K562 (cell line): ENCODE measurements at regions not wholly inside any gene's neighbourhood (a gene's known extent, or its start where the extent isn't known, plus 50 kb on each side); places are given as distances from the start of the nearest gene placed in this dataset.

Experiments
- GATA2 ChIP-seq: sonication (generic); formaldehyde crosslinking; IDR thresholded peaks from 2 replicates; pipeline ENCODE4 v1.4.0; 2020; ENCODE audit warnings: mild to moderate bottlenecking, missing genetic modification reagents
- HNRNPH1 ChIP-seq: fragments of 200-400 bp; formaldehyde crosslinking; optimal IDR thresholded peaks from 2 replicates; pipeline ENCODE3; 2017; ENCODE audit warnings: low read depth, mild to moderate bottlenecking, low read length, moderate library complexity
- MAFG ChIP-seq: fragments of 450-650 bp; conservative IDR thresholded peaks from 2 replicates; pipeline ENCODE4 v1.6.1; 2016; ENCODE audit warnings: missing genetic modification characterization, missing compliant biosample characterization
- MAFK ChIP-seq: IDR thresholded peaks from 2 replicates; pipeline ENCODE4 v1.6.1; 2011; ENCODE audit warnings: low read length, improper control_type of control experiment
- ZNF316 ChIP-seq: fragments of 450-650 bp; IDR thresholded peaks from 2 replicates; pipeline ENCODE4 v1.6.1; 2016
- ZNF699 ChIP-seq: fragments of 250-450 bp; sonication (Bioruptor Pico); IDR thresholded peaks from 2 replicates; pipeline ENCODE4 v1.8.0; 2021; ENCODE audit warnings: mild to moderate bottlenecking, moderate library complexity; ENCODE audit not compliant: insufficient replicate concordance
- TF ChIP-seq, protein P1 (sequence below): sonication (generic); formaldehyde crosslinking; IDR thresholded peaks from 2 replicates; pipeline ENCODE4 v1.8.0; 2023; ENCODE audit warnings: mild to moderate bottlenecking, missing genetic modification reagents
- TF ChIP-seq, protein P2 (sequence below): sonication (generic); formaldehyde crosslinking; IDR thresholded peaks from 2 replicates; pipeline ENCODE4 v1.8.1; 2023; ENCODE audit warnings: mild to moderate bottlenecking, missing genetic modification reagents, moderate library complexity

DNA sequence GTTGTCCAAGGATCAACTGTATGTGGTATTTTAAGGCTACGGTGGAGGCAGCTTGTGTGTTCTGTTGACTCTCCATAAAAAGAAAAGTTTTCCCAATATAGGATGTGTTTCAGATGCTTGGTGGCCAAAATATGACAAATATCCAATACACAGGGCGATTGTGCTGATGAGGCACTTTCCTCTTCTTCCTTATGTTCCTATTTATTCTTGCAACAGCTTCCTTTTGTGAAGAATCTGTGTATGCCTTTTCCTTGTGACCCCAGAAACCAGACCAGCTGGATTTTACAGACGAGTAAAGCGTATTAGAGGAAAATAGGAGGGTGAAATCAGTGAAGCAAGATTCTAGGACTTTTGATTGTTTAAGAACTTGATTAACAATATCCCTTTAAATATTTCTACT is 452.0 kb downstream of the DMAC1 start (continued):
- TF ChIP-seq, protein P1, sequence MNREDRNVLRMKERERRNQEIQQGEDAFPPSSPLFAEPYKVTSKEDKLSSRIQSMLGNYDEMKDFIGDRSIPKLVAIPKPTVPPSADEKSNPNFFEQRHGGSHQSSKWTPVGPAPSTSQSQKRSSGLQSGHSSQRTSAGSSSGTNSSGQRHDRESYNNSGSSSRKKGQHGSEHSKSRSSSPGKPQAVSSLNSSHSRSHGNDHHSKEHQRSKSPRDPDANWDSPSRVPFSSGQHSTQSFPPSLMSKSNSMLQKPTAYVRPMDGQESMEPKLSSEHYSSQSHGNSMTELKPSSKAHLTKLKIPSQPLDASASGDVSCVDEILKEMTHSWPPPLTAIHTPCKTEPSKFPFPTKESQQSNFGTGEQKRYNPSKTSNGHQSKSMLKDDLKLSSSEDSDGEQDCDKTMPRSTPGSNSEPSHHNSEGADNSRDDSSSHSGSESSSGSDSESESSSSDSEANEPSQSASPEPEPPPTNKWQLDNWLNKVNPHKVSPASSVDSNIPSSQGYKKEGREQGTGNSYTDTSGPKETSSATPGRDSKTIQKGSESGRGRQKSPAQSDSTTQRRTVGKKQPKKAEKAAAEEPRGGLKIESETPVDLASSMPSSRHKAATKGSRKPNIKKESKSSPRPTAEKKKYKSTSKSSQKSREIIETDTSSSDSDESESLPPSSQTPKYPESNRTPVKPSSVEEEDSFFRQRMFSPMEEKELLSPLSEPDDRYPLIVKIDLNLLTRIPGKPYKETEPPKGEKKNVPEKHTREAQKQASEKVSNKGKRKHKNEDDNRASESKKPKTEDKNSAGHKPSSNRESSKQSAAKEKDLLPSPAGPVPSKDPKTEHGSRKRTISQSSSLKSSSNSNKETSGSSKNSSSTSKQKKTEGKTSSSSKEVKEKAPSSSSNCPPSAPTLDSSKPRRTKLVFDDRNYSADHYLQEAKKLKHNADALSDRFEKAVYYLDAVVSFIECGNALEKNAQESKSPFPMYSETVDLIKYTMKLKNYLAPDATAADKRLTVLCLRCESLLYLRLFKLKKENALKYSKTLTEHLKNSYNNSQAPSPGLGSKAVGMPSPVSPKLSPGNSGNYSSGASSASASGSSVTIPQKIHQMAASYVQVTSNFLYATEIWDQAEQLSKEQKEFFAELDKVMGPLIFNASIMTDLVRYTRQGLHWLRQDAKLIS (CRISPR knock-in tag), result no peak
- no peak for TF ChIP-seq HNRNPH1
- peak; percentile 56; the same call in 1 of the 2 replicates for TF ChIP-seq MAFG (tag)
- no peak for TF ChIP-seq GATA2 (CRISPR knock-in tag)
- peak; percentile 82 for TF ChIP-seq MAFK
- TF ChIP-seq ZNF699 (CRISPR knock-in tag), result no peak
- TF ChIP-seq ZNF316, result peak; percentile 63
- TF ChIP-seq, protein P2, sequence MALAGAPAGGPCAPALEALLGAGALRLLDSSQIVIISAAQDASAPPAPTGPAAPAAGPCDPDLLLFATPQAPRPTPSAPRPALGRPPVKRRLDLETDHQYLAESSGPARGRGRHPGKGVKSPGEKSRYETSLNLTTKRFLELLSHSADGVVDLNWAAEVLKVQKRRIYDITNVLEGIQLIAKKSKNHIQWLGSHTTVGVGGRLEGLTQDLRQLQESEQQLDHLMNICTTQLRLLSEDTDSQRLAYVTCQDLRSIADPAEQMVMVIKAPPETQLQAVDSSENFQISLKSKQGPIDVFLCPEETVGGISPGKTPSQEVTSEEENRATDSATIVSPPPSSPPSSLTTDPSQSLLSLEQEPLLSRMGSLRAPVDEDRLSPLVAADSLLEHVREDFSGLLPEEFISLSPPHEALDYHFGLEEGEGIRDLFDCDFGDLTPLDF (CRISPR knock-in tag), result no peak
